Gastroesophageal sphincter (tissue), 4 donors: ENCODE measurements at regions not wholly inside any gene's neighbourhood (a gene's known extent, or its start where the extent isn't known, plus 50 kb on each side); places are given as distances from the start of the nearest gene placed in this dataset.

Experiments
- ATAC-seq: fragments of 150-250 bp; one replicate; pipeline ENCODE4 v1.9.1; 2016; ENCODE audit warnings: mild to moderate bottlenecking, moderate library complexity
- H3K27ac ChIP-seq, 4 donors: fragments of 200-600 bp; sonication (generic) in 3 of 4; 1 replicate in 3 of 4; 2 replicates in 1 of 4; pipeline ENCODE4 v1.5.1; 2016 to 2019
- H3K27me3 ChIP-seq: fragments of 200-600 bp; sonication (generic); one replicate; pipeline ENCODE4 v1.5.1; 2019
- H3K36me3 ChIP-seq, 2 donors: fragments of 200-600 bp; sonication (generic); one replicate each; pipeline ENCODE4 v1.5.1; 2019; ENCODE audit warnings: control low read depth in 1 of 2
- H3K4me1 ChIP-seq, 3 donors: fragments of 200-600 bp; sonication (generic); 1 replicate in 2 of 3; 2 replicates in 1 of 3; pipeline ENCODE4 v1.5.1; 2016 to 2019; ENCODE audit warnings: control low read depth in 2 of 3
- H3K4me3 ChIP-seq, 2 donors: fragments of 200-600 bp; sonication (generic); one replicate each; pipeline ENCODE4 v1.5.1; 2019; ENCODE audit warnings: mild to moderate bottlenecking in 1 of 2, moderate library complexity in 1 of 2
- H3K9me3 ChIP-seq, 3 donors: fragments of 200-600 bp; sonication (generic); one replicate each; pipeline ENCODE4 v1.5.1; 2017 to 2019; ENCODE audit warnings: control low read depth in 2 of 3
- EP300 ChIP-seq: sonication (generic); formaldehyde crosslinking; IDR thresholded peaks from one replicate; pipeline ENCODE4 v1.6.1; 2017; ENCODE audit warnings: antibody characterized with exemption, mild to moderate bottlenecking
- POLR2A ChIP-seq, 2 donors: fragments of 450-650 bp; IDR thresholded peaks; one replicate each; pipeline ENCODE4 v1.6.1; 2017; ENCODE audit warnings: antibody characterized with exemption in 2 of 2, mild to moderate bottlenecking in 2 of 2, moderate library complexity in 1 of 2
- POLR2AphosphoS5 ChIP-seq: sonication (generic); formaldehyde crosslinking; IDR thresholded peaks from one replicate; pipeline ENCODE4 v1.6.1; 2017; ENCODE audit warnings: antibody characterized with exemption
- WGBS, 2 donors: methylation state at CpG; one replicate each; pipeline ENCODE4 v1.1.5; 2018; ENCODE audit warnings: low coverage in 1 of 2; 5-methylcytosine and 5-hydroxymethylcytosine counted together
- TF ChIP-seq, protein P1 (sequence below), 4 experiments: fragments of 200-600 bp in 2 of 4; fragments of 450-650 bp in 2 of 4; sonication (generic) in 1 of 4; IDR thresholded peaks; one replicate each; pipeline ENCODE4 v1.5.1; 2017 to 2019; ENCODE audit warnings: antibody characterized with exemption in 4 of 4, mild to moderate bottlenecking in 2 of 4, moderate library complexity in 2 of 4

DNA sequence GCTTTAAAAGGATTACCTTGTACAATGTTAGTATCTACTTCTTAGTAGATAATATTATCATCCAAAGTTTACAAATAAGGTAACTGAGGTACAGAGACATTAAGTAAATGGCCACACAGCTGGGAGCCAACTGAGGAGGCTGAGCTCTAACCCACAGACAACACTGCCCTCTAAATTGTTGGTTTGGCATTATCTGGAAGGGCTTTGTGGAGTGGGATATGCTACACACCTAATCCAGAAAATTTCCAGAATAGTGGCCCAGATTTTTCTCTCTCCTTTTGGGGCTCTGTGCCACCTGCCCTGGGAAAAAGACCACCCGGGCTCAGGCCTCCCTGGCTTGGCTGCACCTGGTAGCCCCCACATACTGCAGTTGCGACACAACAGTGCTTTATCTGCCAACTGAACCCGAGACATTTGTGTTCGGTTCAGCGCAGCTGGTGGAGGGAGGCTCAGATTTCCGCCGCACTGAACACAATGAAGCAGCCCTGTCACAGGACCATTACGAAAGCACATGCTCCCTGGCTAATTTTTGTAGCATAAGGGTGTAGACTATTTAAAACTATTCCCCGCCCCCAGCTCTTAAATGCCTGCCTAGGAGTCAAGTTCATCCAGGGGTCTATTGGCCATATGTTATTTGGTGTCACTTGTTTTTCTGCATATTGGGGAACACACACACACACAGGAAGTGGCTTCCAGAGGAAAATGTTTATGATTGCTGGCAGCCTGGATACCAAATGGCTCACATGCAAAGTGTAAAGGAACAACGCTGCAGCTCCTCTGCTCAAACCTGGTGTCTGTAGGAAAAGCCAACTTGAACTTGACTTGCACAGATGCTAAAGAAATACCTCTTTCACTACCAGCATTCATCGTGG, 92.3 kb upstream of the ESRRG start:
- TF ChIP-seq, protein P1, sequence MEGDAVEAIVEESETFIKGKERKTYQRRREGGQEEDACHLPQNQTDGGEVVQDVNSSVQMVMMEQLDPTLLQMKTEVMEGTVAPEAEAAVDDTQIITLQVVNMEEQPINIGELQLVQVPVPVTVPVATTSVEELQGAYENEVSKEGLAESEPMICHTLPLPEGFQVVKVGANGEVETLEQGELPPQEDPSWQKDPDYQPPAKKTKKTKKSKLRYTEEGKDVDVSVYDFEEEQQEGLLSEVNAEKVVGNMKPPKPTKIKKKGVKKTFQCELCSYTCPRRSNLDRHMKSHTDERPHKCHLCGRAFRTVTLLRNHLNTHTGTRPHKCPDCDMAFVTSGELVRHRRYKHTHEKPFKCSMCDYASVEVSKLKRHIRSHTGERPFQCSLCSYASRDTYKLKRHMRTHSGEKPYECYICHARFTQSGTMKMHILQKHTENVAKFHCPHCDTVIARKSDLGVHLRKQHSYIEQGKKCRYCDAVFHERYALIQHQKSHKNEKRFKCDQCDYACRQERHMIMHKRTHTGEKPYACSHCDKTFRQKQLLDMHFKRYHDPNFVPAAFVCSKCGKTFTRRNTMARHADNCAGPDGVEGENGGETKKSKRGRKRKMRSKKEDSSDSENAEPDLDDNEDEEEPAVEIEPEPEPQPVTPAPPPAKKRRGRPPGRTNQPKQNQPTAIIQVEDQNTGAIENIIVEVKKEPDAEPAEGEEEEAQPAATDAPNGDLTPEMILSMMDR (IDR thresholded peaks at IDR 0.05) = no peak
- TF ChIP-seq POLR2AphosphoS5 (no peak), EP300 (no peak), POLR2A (IDR thresholded peaks at IDR 0.05) (no peak)
- Histone ChIP-seq H3K27ac (peak overlapping the region in 1 of 4 donors; percentile 43), H3K9me3 (no peaks in the 10 kb centered on the region), H3K4me1 (peaks cover 0 to 20% (median 0%) of the 10 kb centered on the region in 3 donors), H3K36me3 (no peaks in the 10 kb centered on the region), H3K27me3 (no peaks in the 10 kb centered on the region), H3K4me3 (no peak overlapping the region)
- WGBS, 2 donors = 33 to 35% methylated on average over 2 to 6 of the region's 11 CpGs
- ATAC-seq = peak; percentile 22

DNA sequence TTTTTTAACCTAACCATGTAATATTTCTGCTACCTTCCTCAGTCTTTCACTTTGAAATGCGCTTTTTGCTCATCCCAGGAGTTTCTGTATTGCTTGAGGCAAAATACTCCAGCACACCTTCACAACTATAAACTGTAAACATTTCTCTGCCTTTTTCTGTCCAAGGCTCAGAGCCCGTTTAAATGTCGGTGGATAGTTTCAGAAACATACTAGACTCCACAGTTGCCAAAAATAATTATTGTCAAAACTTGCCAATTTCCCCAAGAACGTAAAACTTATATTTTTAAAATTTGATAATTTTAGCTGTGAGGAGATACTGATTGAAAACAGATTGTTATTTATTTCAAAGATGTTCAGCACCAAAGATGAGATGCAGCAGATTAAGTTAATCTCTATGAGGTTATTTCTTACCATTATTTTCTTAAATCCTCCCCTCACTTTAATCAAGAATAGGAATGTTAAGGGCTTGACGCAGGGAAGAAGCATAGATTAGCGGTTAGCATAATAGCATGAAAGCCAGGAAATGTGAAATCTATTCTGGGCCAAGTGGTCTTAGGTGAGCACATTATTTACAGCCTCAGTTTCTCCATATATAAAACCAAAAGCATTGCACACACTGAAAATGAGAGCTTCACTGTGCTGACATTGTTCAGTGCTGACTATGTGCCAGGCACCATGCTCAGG, 91.5 kb upstream of the ESRRG start:
- ATAC-seq = no peak
- TF ChIP-seq, protein P1 (IDR thresholded peaks at IDR 0.05) = no peak
- TF ChIP-seq POLR2AphosphoS5 (no peak), POLR2A (IDR thresholded peaks at IDR 0.05) (no peak), EP300 (no peak)
- Histone ChIP-seq H3K4me3 (no peak overlapping the region), H3K27ac (peak overlapping the region in 1 of 4 donors; percentile 43), H3K36me3 (no peaks in the 10 kb centered on the region), H3K27me3 (no peaks in the 10 kb centered on the region), H3K4me1 (peaks cover 0 to 20% (median 0%) of the 10 kb centered on the region in 3 donors), H3K9me3 (no peaks in the 10 kb centered on the region)
- WGBS, 2 donors = 50 to 61% methylated on average over 6 of the region's 6 CpGs

DNA sequence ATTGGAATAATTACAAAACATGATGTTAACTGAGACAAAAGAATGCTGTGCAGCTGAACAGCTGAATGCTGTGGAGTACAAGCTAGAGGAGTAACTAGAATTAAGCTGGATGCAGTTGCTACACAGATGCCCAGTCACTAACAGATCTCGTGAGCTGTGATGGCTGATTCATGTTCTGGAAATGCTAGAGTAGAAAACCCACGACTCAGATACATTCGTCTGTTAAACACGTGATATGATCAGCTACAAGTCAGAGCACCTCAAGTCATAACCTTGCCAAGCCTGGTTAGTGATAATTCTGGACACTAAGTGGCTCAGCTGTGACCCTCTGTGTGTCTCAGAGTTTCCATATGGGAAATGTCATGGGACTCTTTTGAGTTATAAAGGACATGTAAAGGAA, 89.7 kb upstream of the ESRRG start:
- no peaks in the 10 kb centered on the region for H3K36me3 ChIP-seq
- peaks cover 0 to 20% (median 0%) of the 10 kb centered on the region in 3 donors for H3K4me1 ChIP-seq
- 20 to 69% methylated on average over 2 to 4 of the region's 4 CpGs for WGBS, 2 donors
- no peaks in the 10 kb centered on the region for H3K9me3 ChIP-seq
- H3K27me3 ChIP-seq = no peaks in the 10 kb centered on the region
- TF ChIP-seq POLR2AphosphoS5 = no peak
- no peak for TF ChIP-seq POLR2A (IDR thresholded peaks at IDR 0.05)
- no peak for TF ChIP-seq EP300
- TF ChIP-seq, protein P1 (IDR thresholded peaks at IDR 0.05) = no peak
- H3K4me3 ChIP-seq = no peak overlapping the region
- no peak for ATAC-seq
- no peak overlapping the region for H3K27ac ChIP-seq

DNA sequence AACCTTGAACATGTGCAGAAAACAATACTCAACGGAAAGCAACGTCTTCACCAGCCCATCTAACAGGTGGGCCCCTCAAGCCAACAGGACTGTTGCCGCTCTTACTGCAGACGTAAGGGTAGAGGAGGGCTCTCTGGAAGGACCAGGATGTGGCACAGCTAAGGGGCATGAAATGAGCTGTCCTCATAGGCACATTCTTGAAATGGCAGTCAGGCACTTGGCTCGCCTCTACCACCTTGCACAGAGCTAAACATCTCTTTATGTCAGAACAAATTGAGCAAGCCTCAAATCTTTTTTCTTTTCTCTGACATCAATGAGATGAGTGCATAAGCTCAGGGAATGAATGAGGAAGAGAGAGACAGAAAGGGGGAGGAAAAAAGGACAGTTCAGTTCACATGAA, 86.4 kb upstream of the ESRRG start:
- WGBS, 2 donors = 75 to 100% methylated on average over 1 to 5 of the region's 5 CpGs

More for the DNA sequence above, 86.4 kb upstream of the ESRRG start:
- no peak for ATAC-seq
- H3K9me3 ChIP-seq = no peaks in the 10 kb centered on the region
- H3K36me3 ChIP-seq = no peaks in the 10 kb centered on the region
- no peaks in the 10 kb centered on the region for H3K27me3 ChIP-seq
- no peak overlapping the region for H3K4me3 ChIP-seq
- no peak overlapping the region for H3K27ac ChIP-seq
- peaks cover 0 to 8% (median 0%) of the 10 kb centered on the region in 3 donors for H3K4me1 ChIP-seq
- TF ChIP-seq POLR2AphosphoS5 = no peak
- TF ChIP-seq EP300 = no peak
- no peak for TF ChIP-seq POLR2A (IDR thresholded peaks at IDR 0.05)
- TF ChIP-seq, protein P1 (IDR thresholded peaks at IDR 0.05) = no peak
